Upper lobe of left lung (tissue), 6 donors: ENCODE measurements at regions not wholly inside any gene's neighbourhood (a gene's known extent, or its start where the extent isn't known, plus 50 kb on each side); places are given as distances from the start of the nearest gene placed in this dataset.

ENCODE experiments used
- ATAC-seq, 2 donors: fragments of 200-7000 bp; cut with Tn5 transposase; one replicate each; pipeline ENCODE4 v1.9.1; 2022; ENCODE audit warnings: mild to moderate bottlenecking in 2 of 2, moderate library complexity in 2 of 2; ENCODE audit not compliant: low FRiP score in 2 of 2
- DNase-seq, 2 donors: peaks; one replicate each; pipeline ENCODE4 v3.0.0-alpha.2; 2019 to 2020
- H3K27ac ChIP-seq, 4 donors: fragments of 200-600 bp; sonication (generic); one replicate each; pipeline ENCODE4 v1.5.1; 2016 to 2019
- H3K27me3 ChIP-seq, 4 donors: fragments of 200-600 bp; sonication (generic); one replicate each; pipeline ENCODE4 v1.5.1; 2017 to 2019
- H3K36me3 ChIP-seq, 4 donors: fragments of 200-600 bp; sonication (generic); one replicate each; pipeline ENCODE4 v1.5.1; 2016 to 2019
- H3K4me1 ChIP-seq, 4 donors: fragments of 200-600 bp; sonication (generic); one replicate each; pipeline ENCODE4 v1.5.1; 2018 to 2019
- H3K4me3 ChIP-seq, 4 donors: fragments of 200-600 bp; sonication (generic); one replicate each; pipeline ENCODE4 v1.5.1; 2017 to 2019; ENCODE audit warnings: mild to moderate bottlenecking in 2 of 4, moderate library complexity in 1 of 4
- H3K9me3 ChIP-seq, 4 donors: fragments of 200-600 bp; sonication (generic); one replicate each; pipeline ENCODE4 v1.5.1; 2018 to 2019
- CTCF ChIP-seq, 6 experiments: fragments of 450-650 bp in 4 of 6; fragments of 200-600 bp in 2 of 6; sonication (generic) in 2 of 6; IDR thresholded peaks; one replicate each; pipeline ENCODE4 v1.5.1; 2016 to 2019; ENCODE audit warnings: antibody characterized with exemption in 6 of 6
- EP300 ChIP-seq, 4 donors: sonication (generic); formaldehyde crosslinking; IDR thresholded peaks; one replicate each; pipeline ENCODE4 v1.5.1; 2017; ENCODE audit warnings: antibody characterized with exemption in 4 of 4, control low read depth in 2 of 4
- POLR2A ChIP-seq, 4 donors: fragments of 450-650 bp; IDR thresholded peaks; one replicate each; pipeline ENCODE4 v1.5.1; 2016 to 2017; ENCODE audit warnings: antibody characterized with exemption in 4 of 4, mild to moderate bottlenecking in 2 of 4
- POLR2AphosphoS5 ChIP-seq, 2 donors: sonication (generic); formaldehyde crosslinking; IDR thresholded peaks; one replicate each; pipeline ENCODE4 v1.5.1; 2017; ENCODE audit warnings: antibody characterized with exemption in 2 of 2
- WGBS, 2 donors: methylation state at CpG; one replicate each; pipeline ENCODE4 v1.1.5; 2017 to 2018; 5-methylcytosine and 5-hydroxymethylcytosine counted together
- donor health status: DM: no; HTN: no; CAD: no; lungs with moderate emphysema.
- donor health status: DM: no; HTN: yes; CAD: no; lungs with severe emphysema.

GRCh38 chr9:4926239-4926638 is 58.8 kb upstream of the JAK2 start:
- DNase-seq (no peak), ATAC-seq (no peak)
- Histone ChIP-seq H3K9me3 (no peaks in the 10 kb centered on the region), H3K36me3 (no peaks in the 10 kb centered on the region), H3K27me3 (no peaks in the 10 kb centered on the region), H3K4me3 (no peak overlapping the region), H3K27ac (no peak overlapping the region), H3K4me1 (peaks cover 4 to 6% (median 4%) of the 10 kb centered on the region in 4 donors)
- 88 to 90% methylated on average over 2 of the region's 2 CpGs for WGBS, 2 donors
- no peak for TF ChIP-seq POLR2A (IDR thresholded peaks at IDR 0.05)
- TF ChIP-seq EP300 (IDR thresholded peaks at IDR 0.05), result no peak
- no peak for TF ChIP-seq POLR2AphosphoS5 (IDR thresholded peaks at IDR 0.05)
- TF ChIP-seq CTCF (IDR thresholded peaks at IDR 0.05), result no peak

GRCh38 chr9:4927043-4927471 is 58.0 kb upstream of the JAK2 start:
- Histone ChIP-seq H3K4me3 (no peak overlapping the region), H3K36me3 (no peaks in the 10 kb centered on the region), H3K9me3 (no peaks in the 10 kb centered on the region), H3K4me1 (peaks cover 4 to 6% (median 4%) of the 10 kb centered on the region in 4 donors), H3K27me3 (no peaks in the 10 kb centered on the region), H3K27ac (no peak overlapping the region)
- ATAC-seq (no peak), DNase-seq (no peak)
- no peak for TF ChIP-seq CTCF (IDR thresholded peaks at IDR 0.05)
- no peak for TF ChIP-seq POLR2A (IDR thresholded peaks at IDR 0.05)
- no peak for TF ChIP-seq EP300 (IDR thresholded peaks at IDR 0.05)
- TF ChIP-seq POLR2AphosphoS5 (IDR thresholded peaks at IDR 0.05), result no peak
- 52 to 59% methylated on average over 4 of the region's 4 CpGs for WGBS, 2 donors

- ATAC-seq, result no peak
- Histone ChIP-seq H3K27ac (no peak overlapping the region), H3K4me3 (no peak overlapping the region), H3K27me3 (no peaks in the 10 kb centered on the region), H3K9me3 (no peaks in the 10 kb centered on the region), H3K36me3 (no peaks in the 10 kb centered on the region), H3K4me1 (peaks cover under 1 to 8% (median 3%) of the 10 kb centered on the region in 4 donors)
- no peak for TF ChIP-seq POLR2AphosphoS5 (IDR thresholded peaks at IDR 0.05)
- TF ChIP-seq POLR2A (IDR thresholded peaks at IDR 0.05), result no peak
- TF ChIP-seq CTCF (IDR thresholded peaks at IDR 0.05), result no peak
- TF ChIP-seq EP300 (IDR thresholded peaks at IDR 0.05), result no peak
- DNase-seq, result no peak
- WGBS, 2 donors, result 70 to 83% methylated on average over 5 of the region's 5 CpGs
Measured at GRCh38 chr9:4927701-4928100, 57.4 kb upstream of the JAK2 start.

- H3K27me3 ChIP-seq, result no peaks in the 10 kb centered on the region
- peaks cover 0 to 12% (median 5%) of the 10 kb centered on the region in 4 donors for H3K4me1 ChIP-seq
- no peak for TF ChIP-seq EP300 (IDR thresholded peaks at IDR 0.05)
- TF ChIP-seq POLR2AphosphoS5 (IDR thresholded peaks at IDR 0.05), result no peak
- no peak for TF ChIP-seq POLR2A (IDR thresholded peaks at IDR 0.05)
- TF ChIP-seq CTCF (IDR thresholded peaks at IDR 0.05), result no peak
- no peaks in the 10 kb centered on the region for H3K9me3 ChIP-seq
- DNase-seq (no peak), ATAC-seq (no peak)
- H3K27ac ChIP-seq, result no peak overlapping the region
- no peaks in the 10 kb centered on the region for H3K36me3 ChIP-seq
- WGBS, 2 donors, result 50 to 75% methylated on average over 2 of the region's 2 CpGs
- H3K4me3 ChIP-seq, result no peak overlapping the region
Measured at GRCh38 chr9:4929917-4930316, 55.2 kb upstream of the JAK2 start.

- H3K4me3 ChIP-seq, result no peak overlapping the region
- peaks cover 13 to 29% (median 26%) of the 10 kb centered on the region in 4 donors for H3K4me1 ChIP-seq
- H3K27me3 ChIP-seq, result no peaks in the 10 kb centered on the region
- H3K27ac ChIP-seq, result no peak overlapping the region
- H3K36me3 ChIP-seq, result no peaks in the 10 kb centered on the region
- DNase-seq (no peak), ATAC-seq (no peak)
- 87 to 97% methylated on average over 4 of the region's 4 CpGs for WGBS, 2 donors
- TF ChIP-seq CTCF (IDR thresholded peaks at IDR 0.05) (no peak), EP300 (IDR thresholded peaks at IDR 0.05) (no peak), POLR2AphosphoS5 (IDR thresholded peaks at IDR 0.05) (no peak), POLR2A (IDR thresholded peaks at IDR 0.05) (no peak)
- no peaks in the 10 kb centered on the region for H3K9me3 ChIP-seq
Measured at GRCh38 chr9:4932681-4933080, 52.4 kb upstream of the JAK2 start.
